Caco-2 (cell line): ENCODE measurements at regions not wholly inside any gene's neighbourhood (a gene's known extent, or its start where the extent isn't known, plus 50 kb on each side); places are given as distances from the start of the nearest gene placed in this dataset.

ENCODE experiments used
- BruUV-seq: library from RNA; stranded (reverse); fragments of 400-500 nt; replicated peaks from 2 replicates; lab custom pipeline; 2021; lab: Mats Ljungman, UMichigan
- CTCF ChIA-PET: fragments of 300-600 bp; sonication (Branson Sonifier 250); formaldehyde crosslinking; loops from one replicate; lab custom pipeline; 2022; ENCODE audit warnings: antibody characterized with exemption; lab: Charles Lee
- POLR2A ChIA-PET: fragments of 300-600 bp; sonication (Branson Sonifier 250); formaldehyde crosslinking; loops from one replicate; lab custom pipeline; 2022; ENCODE audit warnings: antibody characterized with exemption; lab: Charles Lee
- DNase-seq, 2 experiments: peaks; one replicate each; pipeline versions ENCODE4 v3.0.0 to v3.0.0-alpha.2; 2020 to 2022
- H3K27me3 ChIP-seq: replicated peaks from 2 replicates; pipeline ENCODE4 v1.6.0; 2011; ENCODE audit warnings: low read length; ENCODE audit not compliant: control insufficient read depth, insufficient read depth
- H3K36me3 ChIP-seq: 2 replicates; pipeline ENCODE4 v1.5.1; 2011; ENCODE audit warnings: low read length; ENCODE audit not compliant: control insufficient read depth, insufficient read depth
- H3K4me1 ChIP-seq: fragments of 250-450 bp; sonication (Bioruptor Pico); 2 replicates; pipeline ENCODE4 v1.5.1; 2020; ENCODE audit warnings: mild to moderate bottlenecking
- H3K4me3 ChIP-seq: 2 replicates; pipeline ENCODE4 v1.5.1; 2011; ENCODE audit warnings: low read depth, mild to moderate bottlenecking, control low read depth, low read length
- H3K9me3 ChIP-seq: fragments of 250-450 bp; sonication (Bioruptor Pico); 2 replicates; pipeline ENCODE4 v1.5.1; 2020; ENCODE audit warnings: mild to moderate bottlenecking, moderate library complexity
- H3K27ac Mint-ChIP-seq: one replicate; pipeline ENCODE4 v1.8.0; 2022; ENCODE audit warnings: mixed read lengths; ENCODE audit not compliant: unreplicated experiment
- H3K27me3 Mint-ChIP-seq: one replicate; pipeline ENCODE4 v1.8.0; 2022; ENCODE audit warnings: mixed read lengths; ENCODE audit not compliant: insufficient read depth, unreplicated experiment
- H3K36me3 Mint-ChIP-seq: one replicate; pipeline ENCODE4 v1.8.0; 2022; ENCODE audit warnings: mild to moderate bottlenecking, mixed read lengths; ENCODE audit not compliant: insufficient read depth, unreplicated experiment
- H3K4me1 Mint-ChIP-seq: one replicate; pipeline ENCODE4 v1.8.0; 2022; ENCODE audit warnings: low read depth, mixed read lengths; ENCODE audit not compliant: unreplicated experiment
- H3K4me3 Mint-ChIP-seq: one replicate; pipeline ENCODE4 v1.8.0; 2022; ENCODE audit warnings: mild to moderate bottlenecking, moderate library complexity, mixed read lengths; ENCODE audit not compliant: unreplicated experiment
- H3K9me3 Mint-ChIP-seq: one replicate; pipeline ENCODE4 v1.8.0; 2022; ENCODE audit warnings: mixed read lengths; ENCODE audit not compliant: unreplicated experiment
- CTCF ChIP-seq, 2 experiments: fragments of 200-600 bp in 1 of 2; IDR thresholded peaks; 1 replicate in 1 of 2; 2 replicates in 1 of 2; pipeline versions ENCODE4 v1.5.1 to v1.8.0; 2011 to 2022; ENCODE audit warnings: antibody characterized with exemption in 1 of 2, control low read depth in 1 of 2, inconsistent platforms in 1 of 2, low read depth in 1 of 2, low read length in 1 of 2, mild to moderate bottlenecking in 1 of 2, moderate library complexity in 1 of 2; ENCODE audit not compliant: insufficient read depth in 1 of 2, severe bottlenecking in 1 of 2, unreplicated experiment in 1 of 2
- intact Hi-C: fragments of 100-400 bp; cut with micrococcal nuclease; formaldehyde crosslinking; loops from one replicate; pipeline ENCODE4 v1.10.0; 2022; ENCODE audit not compliant: unreplicated experiment

GRCh38 chr2:204170411-204170810 is 233.8 kb downstream of the ICOS start:
- no peaks in the 10 kb centered on the region for H3K9me3 ChIP-seq
- no peaks in the 10 kb centered on the region for H3K4me1 ChIP-seq
- TF ChIP-seq CTCF (IDR thresholded peaks at IDR 0.05; ENCODE audit: insufficient read depth in 1 of 2, low read depth in 1 of 2, low read length in 1 of 2, severe bottlenecking in 1 of 2, unreplicated experiment in 1 of 2): no peak
- Mint-ChIP-seq H3K9me3 (no peaks in the 10 kb centered on the region), H3K27me3 (peaks cover 8% of the 10 kb centered on the region), H3K4me1 (no peaks in the 10 kb centered on the region), H3K4me3 (no peak overlapping the region), H3K27ac (no peak overlapping the region), H3K36me3 (no peaks in the 10 kb centered on the region)
- no peak for DNase-seq
- BruUV-seq: no TSS peak
- CTCF ChIA-PET: no interaction called here
- H3K36me3 ChIP-seq: no peaks in the 10 kb centered on the region
- no peak overlapping the region for H3K4me3 ChIP-seq
- POLR2A ChIA-PET: no interaction called here
- intact Hi-C loops: no loop called here
- peaks cover 4% of the 10 kb centered on the region; the same call in 1 of the 2 replicates for H3K27me3 ChIP-seq

- H3K27me3 ChIP-seq: peaks cover 4% of the 10 kb centered on the region; the same call in 1 of the 2 replicates
These were observed 235.0 kb downstream of the ICOS start for GRCh38 chr2:204171432-204172144.

GRCh38 chr2:204172145-204172600 is 235.6 kb downstream of the ICOS start:
- no peak overlapping the region for H3K27ac Mint-ChIP-seq
- H3K36me3 Mint-ChIP-seq: no peaks in the 10 kb centered on the region
- DNase-seq: no peak
- peaks cover 5% of the 10 kb centered on the region for H3K27me3 Mint-ChIP-seq
- H3K4me3 ChIP-seq: no peak overlapping the region
- H3K36me3 ChIP-seq: no peaks in the 10 kb centered on the region
- no peak overlapping the region for H3K4me3 Mint-ChIP-seq
- ChIA-PET CTCF (no interaction called here), POLR2A (interaction anchor here (0.6 kb wide), 1 partner anchor 153 kb away, joined by 3 read pairs; no protein-coding TSS in a partner anchor)
- no TSS peak for BruUV-seq
- intact Hi-C loops: no loop called here
- H3K4me1 Mint-ChIP-seq: no peaks in the 10 kb centered on the region
- peaks cover 4% of the 10 kb centered on the region; the same call in 1 of the 2 replicates for H3K27me3 ChIP-seq
- no peaks in the 10 kb centered on the region for H3K4me1 ChIP-seq
- no peaks in the 10 kb centered on the region for H3K9me3 ChIP-seq
- no peaks in the 10 kb centered on the region for H3K9me3 Mint-ChIP-seq
- no peak for TF ChIP-seq CTCF (IDR thresholded peaks at IDR 0.05; ENCODE audit: insufficient read depth in 1 of 2, low read depth in 1 of 2, low read length in 1 of 2, severe bottlenecking in 1 of 2, unreplicated experiment in 1 of 2)

More at GRCh38 chr2:204171432-204172144, 235.0 kb downstream of the ICOS start:
- no TSS peak for BruUV-seq
- ChIA-PET CTCF (no interaction called here), POLR2A (interaction anchor here (0.6 kb wide), 1 partner anchor 152 kb away, joined by 3 read pairs; no protein-coding TSS in a partner anchor)
- no peaks in the 10 kb centered on the region for H3K4me1 Mint-ChIP-seq
- intact Hi-C loops: no loop called here
- no peak overlapping the region for H3K4me3 ChIP-seq
- no peaks in the 10 kb centered on the region for H3K9me3 Mint-ChIP-seq
- TF ChIP-seq CTCF (IDR thresholded peaks at IDR 0.05; ENCODE audit: insufficient read depth in 1 of 2, low read depth in 1 of 2, low read length in 1 of 2, severe bottlenecking in 1 of 2, unreplicated experiment in 1 of 2): no peak
- H3K4me3 Mint-ChIP-seq: no peak overlapping the region
- H3K4me1 ChIP-seq: no peaks in the 10 kb centered on the region
- no peaks in the 10 kb centered on the region for H3K36me3 Mint-ChIP-seq
- H3K27ac Mint-ChIP-seq: no peak overlapping the region
- H3K9me3 ChIP-seq: no peaks in the 10 kb centered on the region
- no peak for DNase-seq
- H3K27me3 Mint-ChIP-seq: peaks cover 2% of the 10 kb centered on the region
- no peaks in the 10 kb centered on the region for H3K36me3 ChIP-seq
